Loucy (cell line): ENCODE measurements at regions not wholly inside any gene's neighbourhood (a gene's known extent, or its start where the extent isn't known, plus 50 kb on each side); places are given as distances from the start of the nearest gene placed in this dataset.

Source experiments
- EZH2phosphoT487 ChIP-seq: fragments of 200-600 bp; IDR thresholded peaks from 2 replicates; pipeline ENCODE4 v1.6.1; 2018; ENCODE audit warnings: antibody characterized with exemption, mild to moderate bottlenecking, moderate library complexity, borderline replicate concordance
- TF ChIP-seq, protein P1 (sequence below): fragments of 200-600 bp; sonication (generic); conservative IDR thresholded peaks from 2 replicates; pipeline ENCODE4 v1.5.1; 2014; ENCODE audit warnings: mild to moderate bottlenecking, antibody characterized with exemption, low read length

GRCh38 chr1:80036690-80037432 is 1030.3 kb upstream of the ADGRL4 start:
- TF ChIP-seq, protein P1, sequence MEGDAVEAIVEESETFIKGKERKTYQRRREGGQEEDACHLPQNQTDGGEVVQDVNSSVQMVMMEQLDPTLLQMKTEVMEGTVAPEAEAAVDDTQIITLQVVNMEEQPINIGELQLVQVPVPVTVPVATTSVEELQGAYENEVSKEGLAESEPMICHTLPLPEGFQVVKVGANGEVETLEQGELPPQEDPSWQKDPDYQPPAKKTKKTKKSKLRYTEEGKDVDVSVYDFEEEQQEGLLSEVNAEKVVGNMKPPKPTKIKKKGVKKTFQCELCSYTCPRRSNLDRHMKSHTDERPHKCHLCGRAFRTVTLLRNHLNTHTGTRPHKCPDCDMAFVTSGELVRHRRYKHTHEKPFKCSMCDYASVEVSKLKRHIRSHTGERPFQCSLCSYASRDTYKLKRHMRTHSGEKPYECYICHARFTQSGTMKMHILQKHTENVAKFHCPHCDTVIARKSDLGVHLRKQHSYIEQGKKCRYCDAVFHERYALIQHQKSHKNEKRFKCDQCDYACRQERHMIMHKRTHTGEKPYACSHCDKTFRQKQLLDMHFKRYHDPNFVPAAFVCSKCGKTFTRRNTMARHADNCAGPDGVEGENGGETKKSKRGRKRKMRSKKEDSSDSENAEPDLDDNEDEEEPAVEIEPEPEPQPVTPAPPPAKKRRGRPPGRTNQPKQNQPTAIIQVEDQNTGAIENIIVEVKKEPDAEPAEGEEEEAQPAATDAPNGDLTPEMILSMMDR: no peak
- no peak for TF ChIP-seq EZH2phosphoT487
